Loucy (cell line): ENCODE measurements at regions not wholly inside any gene's neighbourhood (a gene's known extent, or its start where the extent isn't known, plus 50 kb on each side); places are given as distances from the start of the nearest gene placed in this dataset.

Experiments
- H2AFZ ChIP-seq: fragments of 200-600 bp; sonication (generic); 2 replicates; pipeline ENCODE4 v1.6.0; 2016; ENCODE audit warnings: antibody characterized with exemption, mild to moderate bottlenecking, low read length, moderate library complexity
- H3F3A ChIP-seq: fragments of 200-600 bp; 2 replicates; pipeline ENCODE4 v1.6.0; 2016; ENCODE audit warnings: antibody characterized with exemption, low read depth, mild to moderate bottlenecking
- H3K27me3 ChIP-seq: fragments of 200-600 bp; sonication (generic); 2 replicates; pipeline ENCODE4 v1.6.1; 2014; ENCODE audit warnings: low read length, mild to moderate bottlenecking; ENCODE audit not compliant: insufficient read depth, poor library complexity, severe bottlenecking
- H3K36me3 ChIP-seq: fragments of 200-600 bp; sonication (generic); 2 replicates; pipeline ENCODE4 v1.6.1; 2016; ENCODE audit warnings: low read length; ENCODE audit not compliant: insufficient read depth
- H3K4me1 ChIP-seq: fragments of 200-600 bp; sonication (generic); 2 replicates; pipeline ENCODE4 v1.5.1; 2014; ENCODE audit warnings: low read length, mild to moderate bottlenecking; ENCODE audit not compliant: insufficient read depth, poor library complexity, severe bottlenecking
- H3K4me2 ChIP-seq: fragments of 200-600 bp; sonication (generic); 2 replicates; pipeline ENCODE4 v1.6.0; 2014; ENCODE audit warnings: antibody characterized with exemption, low read length, low read depth, mild to moderate bottlenecking; ENCODE audit not compliant: poor library complexity, severe bottlenecking
- H3K4me3 ChIP-seq: fragments of 200-600 bp; sonication (generic); 2 replicates; pipeline ENCODE4 v1.5.1; 2014; ENCODE audit warnings: low read length, mild to moderate bottlenecking, mixed read lengths; ENCODE audit not compliant: poor library complexity, severe bottlenecking
- H3K79me2 ChIP-seq: fragments of 200-600 bp; sonication (generic); 2 replicates; pipeline ENCODE4 v1.6.1; 2014; ENCODE audit warnings: low read length; ENCODE audit not compliant: insufficient read depth
- H3K9ac ChIP-seq: fragments of 200-600 bp; sonication (generic); 2 replicates; pipeline ENCODE4 v1.6.0; 2014; ENCODE audit warnings: mild to moderate bottlenecking, low read depth, low read length, moderate library complexity; ENCODE audit not compliant: poor library complexity, severe bottlenecking
- H3K9me2 ChIP-seq: fragments of 200-600 bp; sonication (generic); replicated peaks from 2 replicates; pipeline ENCODE4 v1.6.1; 2016; ENCODE audit warnings: low read depth, low read length, mixed read lengths
- H3K9me3 ChIP-seq: fragments of 200-600 bp; sonication (generic); 2 replicates; pipeline ENCODE4 v1.6.1; 2014; ENCODE audit warnings: mild to moderate bottlenecking, antibody characterized with exemption, low read length, low read depth; ENCODE audit not compliant: insufficient read depth
- H4K20me1 ChIP-seq: fragments of 200-600 bp; sonication (generic); 2 replicates; pipeline ENCODE4 v1.6.0; 2014; ENCODE audit warnings: antibody characterized with exemption, low read length, mild to moderate bottlenecking; ENCODE audit not compliant: insufficient read depth, poor library complexity, severe bottlenecking
- EZH2phosphoT487 ChIP-seq: fragments of 200-600 bp; IDR thresholded peaks from 2 replicates; pipeline ENCODE4 v1.6.1; 2018; ENCODE audit warnings: antibody characterized with exemption, mild to moderate bottlenecking, moderate library complexity, borderline replicate concordance
- TF ChIP-seq, protein P1 (sequence below): fragments of 200-600 bp; sonication (generic); conservative IDR thresholded peaks from 2 replicates; pipeline ENCODE4 v1.5.1; 2014; ENCODE audit warnings: mild to moderate bottlenecking, antibody characterized with exemption, low read length

DNA sequence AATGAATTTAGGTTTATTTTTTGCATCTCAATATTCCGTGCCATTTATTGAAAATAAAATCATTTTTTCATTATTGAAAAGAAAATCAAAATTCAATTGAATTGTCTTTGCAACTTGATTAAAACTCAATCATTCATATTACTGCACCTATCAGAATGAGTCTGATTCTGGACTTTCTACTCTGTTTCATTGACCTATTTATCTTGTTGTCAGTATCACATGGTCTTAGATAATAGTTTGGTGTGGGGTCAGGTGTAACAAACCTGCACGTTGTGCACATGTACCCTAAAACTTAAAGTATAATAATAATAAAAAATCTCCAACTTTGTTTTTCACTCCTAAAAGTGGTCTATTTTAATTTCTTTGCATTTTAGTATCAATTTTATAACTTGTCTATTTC lies 422.9 kb downstream of the RAD51AP2 start:
- Histone ChIP-seq H3F3A (no peaks in the 10 kb centered on the region), H3K9me3 (no peaks in the 10 kb centered on the region), H2AFZ (no peak overlapping the region), H3K27me3 (no peaks in the 10 kb centered on the region), H3K4me1 (no peaks in the 10 kb centered on the region), H3K9me2 (no peaks in the 10 kb centered on the region; the same call in 1 of the 2 replicates), H4K20me1 (no peaks in the 10 kb centered on the region), H3K4me2 (no peak overlapping the region), H3K9ac (no peak overlapping the region), H3K79me2 (no peaks in the 10 kb centered on the region), H3K4me3 (no peak overlapping the region), H3K36me3 (no peaks in the 10 kb centered on the region)
- TF ChIP-seq, protein P1, sequence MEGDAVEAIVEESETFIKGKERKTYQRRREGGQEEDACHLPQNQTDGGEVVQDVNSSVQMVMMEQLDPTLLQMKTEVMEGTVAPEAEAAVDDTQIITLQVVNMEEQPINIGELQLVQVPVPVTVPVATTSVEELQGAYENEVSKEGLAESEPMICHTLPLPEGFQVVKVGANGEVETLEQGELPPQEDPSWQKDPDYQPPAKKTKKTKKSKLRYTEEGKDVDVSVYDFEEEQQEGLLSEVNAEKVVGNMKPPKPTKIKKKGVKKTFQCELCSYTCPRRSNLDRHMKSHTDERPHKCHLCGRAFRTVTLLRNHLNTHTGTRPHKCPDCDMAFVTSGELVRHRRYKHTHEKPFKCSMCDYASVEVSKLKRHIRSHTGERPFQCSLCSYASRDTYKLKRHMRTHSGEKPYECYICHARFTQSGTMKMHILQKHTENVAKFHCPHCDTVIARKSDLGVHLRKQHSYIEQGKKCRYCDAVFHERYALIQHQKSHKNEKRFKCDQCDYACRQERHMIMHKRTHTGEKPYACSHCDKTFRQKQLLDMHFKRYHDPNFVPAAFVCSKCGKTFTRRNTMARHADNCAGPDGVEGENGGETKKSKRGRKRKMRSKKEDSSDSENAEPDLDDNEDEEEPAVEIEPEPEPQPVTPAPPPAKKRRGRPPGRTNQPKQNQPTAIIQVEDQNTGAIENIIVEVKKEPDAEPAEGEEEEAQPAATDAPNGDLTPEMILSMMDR, result no peak
- TF ChIP-seq EZH2phosphoT487, result no peak

DNA sequence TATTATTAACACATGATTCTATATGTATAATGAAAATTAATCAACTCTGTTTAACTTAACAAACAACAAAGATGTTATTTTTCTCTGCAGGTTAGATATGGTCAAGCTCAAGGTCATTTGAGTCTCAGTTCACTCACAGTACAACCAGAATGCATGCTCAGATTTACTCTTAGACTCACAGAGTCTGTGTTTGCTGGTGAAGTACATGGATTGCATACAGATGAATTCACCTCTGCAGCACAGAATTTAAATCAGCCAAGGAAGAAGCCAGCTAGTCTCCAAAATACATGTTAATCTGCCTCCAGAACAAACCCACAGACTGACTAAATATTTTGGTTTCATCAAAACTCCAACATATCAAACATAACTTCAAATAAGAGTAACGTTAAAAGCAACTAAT lies 424.5 kb downstream of the RAD51AP2 start:
- Histone ChIP-seq H3K9me3 (no peaks in the 10 kb centered on the region), H3K4me1 (no peaks in the 10 kb centered on the region), H3K4me2 (no peak overlapping the region), H3K27me3 (no peaks in the 10 kb centered on the region), H3F3A (no peaks in the 10 kb centered on the region), H4K20me1 (no peaks in the 10 kb centered on the region), H3K79me2 (no peaks in the 10 kb centered on the region), H3K4me3 (no peak overlapping the region), H3K36me3 (no peaks in the 10 kb centered on the region), H2AFZ (no peak overlapping the region), H3K9me2 (no peaks in the 10 kb centered on the region; the same call in 1 of the 2 replicates), H3K9ac (no peak overlapping the region)
- TF ChIP-seq, protein P1, result no peak
- TF ChIP-seq EZH2phosphoT487, result no peak

DNA sequence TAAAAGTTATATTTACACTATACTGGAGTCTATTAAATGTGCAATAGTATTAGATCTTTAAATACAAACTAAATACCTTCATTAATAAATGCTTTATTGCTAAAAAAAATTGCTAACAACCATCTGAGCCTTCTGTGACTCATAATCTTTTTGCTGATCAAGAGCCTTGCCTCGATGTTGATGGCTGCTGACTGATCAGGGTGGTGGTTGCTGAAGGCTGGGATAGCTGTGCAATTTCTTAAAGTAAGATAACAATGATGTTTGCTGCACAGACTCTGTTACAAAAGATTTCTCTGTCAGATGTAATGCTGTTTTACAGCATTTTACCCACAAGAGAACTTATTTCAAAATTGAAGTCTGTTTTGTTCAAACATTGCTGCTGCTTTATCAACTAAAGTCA lies 421.4 kb upstream of the CYRIA start:
- no peak overlapping the region for H3K4me2 ChIP-seq

More for the DNA sequence above, 421.4 kb upstream of the CYRIA start:
- Histone ChIP-seq H3K4me1 (no peaks in the 10 kb centered on the region), H3K9ac (no peak overlapping the region), H3K9me3 (no peaks in the 10 kb centered on the region), H3K9me2 (no peaks in the 10 kb centered on the region), H3K27me3 (no peaks in the 10 kb centered on the region), H3F3A (no peaks in the 10 kb centered on the region), H3K4me3 (no peak overlapping the region), H3K36me3 (no peaks in the 10 kb centered on the region), H2AFZ (no peak overlapping the region), H4K20me1 (no peaks in the 10 kb centered on the region), H3K79me2 (no peaks in the 10 kb centered on the region)
- TF ChIP-seq EZH2phosphoT487, result no peak
- TF ChIP-seq, protein P1, result no peak
